ENCODE measurements at regions not wholly inside any gene's neighbourhood (a gene's known extent, or its start where the extent isn't known, plus 50 kb on each side); places are given as distances from the start of the nearest gene placed in this dataset.

DNA sequence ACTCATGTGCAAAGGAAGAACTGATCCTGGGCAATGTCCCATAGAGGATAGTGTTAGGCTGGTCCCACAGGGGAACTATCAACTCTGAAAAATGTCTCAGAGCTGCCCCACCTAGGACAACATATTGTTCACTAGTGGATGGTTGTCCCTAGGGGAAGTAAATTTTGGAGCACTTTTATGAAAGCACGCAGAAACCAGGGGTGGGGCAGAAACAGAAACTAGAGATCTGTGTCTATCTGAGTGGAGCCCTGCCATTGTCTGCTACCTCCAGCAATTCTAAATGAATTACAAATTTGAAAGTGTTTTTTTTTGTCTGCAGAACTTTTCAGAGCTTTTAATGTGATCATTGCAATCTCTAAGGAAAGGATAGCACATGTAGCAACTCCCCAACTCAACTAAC is 357.1 kb upstream of the PROK2 start:
- peaks cover 1% of the 10 kb centered on the region; the same call in 1 of the 3 replicates for H3K4me1 Mint-ChIP-seq
- no peaks in the 10 kb centered on the region for H3K79me2 ChIP-seq (replicated peaks; ENCODE audit: insufficient read depth)
- H3F3A ChIP-seq (replicated peaks; ENCODE audit: low read depth), result no peaks in the 10 kb centered on the region
- H3K27me3 Mint-ChIP-seq (ENCODE audit: insufficient read depth, low read depth, poor library complexity), result peaks cover 1% of the 10 kb centered on the region
- no peak overlapping the region for H3K4me3 Mint-ChIP-seq
- no peaks in the 10 kb centered on the region for H3K27me3 ChIP-seq (ENCODE audit: insufficient read depth)
- no peaks in the 10 kb centered on the region for H3K36me3 ChIP-seq (ENCODE audit: insufficient read depth)
- H4K20me1 ChIP-seq (replicated peaks; ENCODE audit: insufficient read depth), result no peaks in the 10 kb centered on the region
- DNase-seq (ENCODE audit: low spot score) (no peak), ATAC-seq (no peak)
- no peaks in the 10 kb centered on the region for H3K9me3 Mint-ChIP-seq
- no peak overlapping the region for H3K4me2 ChIP-seq
- 0 out of 2 replicates have a peak, but pooled peaks cover 5% of the 10 kb centered on the region for H3K9me2 ChIP-seq (ENCODE audit: insufficient read depth)
- no peak overlapping the region for H3K4me3 ChIP-seq
- H2AFZ ChIP-seq, result no peak overlapping the region
- no peak overlapping the region for H3K27ac Mint-ChIP-seq
- no peak overlapping the region for H3K27ac ChIP-seq (ENCODE audit: low read depth)
- no peaks in the 10 kb centered on the region for H3K4me1 ChIP-seq (ENCODE audit: insufficient read depth)
- H3K36me3 Mint-ChIP-seq (ENCODE audit: low read depth), result no peaks in the 10 kb centered on the region
- TF ChIP-seq, protein P1, sequence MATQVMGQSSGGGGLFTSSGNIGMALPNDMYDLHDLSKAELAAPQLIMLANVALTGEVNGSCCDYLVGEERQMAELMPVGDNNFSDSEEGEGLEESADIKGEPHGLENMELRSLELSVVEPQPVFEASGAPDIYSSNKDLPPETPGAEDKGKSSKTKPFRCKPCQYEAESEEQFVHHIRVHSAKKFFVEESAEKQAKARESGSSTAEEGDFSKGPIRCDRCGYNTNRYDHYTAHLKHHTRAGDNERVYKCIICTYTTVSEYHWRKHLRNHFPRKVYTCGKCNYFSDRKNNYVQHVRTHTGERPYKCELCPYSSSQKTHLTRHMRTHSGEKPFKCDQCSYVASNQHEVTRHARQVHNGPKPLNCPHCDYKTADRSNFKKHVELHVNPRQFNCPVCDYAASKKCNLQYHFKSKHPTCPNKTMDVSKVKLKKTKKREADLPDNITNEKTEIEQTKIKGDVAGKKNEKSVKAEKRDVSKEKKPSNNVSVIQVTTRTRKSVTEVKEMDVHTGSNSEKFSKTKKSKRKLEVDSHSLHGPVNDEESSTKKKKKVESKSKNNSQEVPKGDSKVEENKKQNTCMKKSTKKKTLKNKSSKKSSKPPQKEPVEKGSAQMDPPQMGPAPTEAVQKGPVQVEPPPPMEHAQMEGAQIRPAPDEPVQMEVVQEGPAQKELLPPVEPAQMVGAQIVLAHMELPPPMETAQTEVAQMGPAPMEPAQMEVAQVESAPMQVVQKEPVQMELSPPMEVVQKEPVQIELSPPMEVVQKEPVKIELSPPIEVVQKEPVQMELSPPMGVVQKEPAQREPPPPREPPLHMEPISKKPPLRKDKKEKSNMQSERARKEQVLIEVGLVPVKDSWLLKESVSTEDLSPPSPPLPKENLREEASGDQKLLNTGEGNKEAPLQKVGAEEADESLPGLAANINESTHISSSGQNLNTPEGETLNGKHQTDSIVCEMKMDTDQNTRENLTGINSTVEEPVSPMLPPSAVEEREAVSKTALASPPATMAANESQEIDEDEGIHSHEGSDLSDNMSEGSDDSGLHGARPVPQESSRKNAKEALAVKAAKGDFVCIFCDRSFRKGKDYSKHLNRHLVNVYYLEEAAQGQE (IDR thresholded peaks at IDR 0.05; ENCODE audit: unreplicated experiment), result no peak
- TF ChIP-seq JUNB (IDR thresholded peaks at IDR 0.05; ENCODE audit: unreplicated experiment), result no peak
- TF ChIP-seq EZH2 (IDR thresholded peaks at IDR 0.05; ENCODE audit: low read depth, unreplicated experiment), result no peak
- TF ChIP-seq, protein P2, sequence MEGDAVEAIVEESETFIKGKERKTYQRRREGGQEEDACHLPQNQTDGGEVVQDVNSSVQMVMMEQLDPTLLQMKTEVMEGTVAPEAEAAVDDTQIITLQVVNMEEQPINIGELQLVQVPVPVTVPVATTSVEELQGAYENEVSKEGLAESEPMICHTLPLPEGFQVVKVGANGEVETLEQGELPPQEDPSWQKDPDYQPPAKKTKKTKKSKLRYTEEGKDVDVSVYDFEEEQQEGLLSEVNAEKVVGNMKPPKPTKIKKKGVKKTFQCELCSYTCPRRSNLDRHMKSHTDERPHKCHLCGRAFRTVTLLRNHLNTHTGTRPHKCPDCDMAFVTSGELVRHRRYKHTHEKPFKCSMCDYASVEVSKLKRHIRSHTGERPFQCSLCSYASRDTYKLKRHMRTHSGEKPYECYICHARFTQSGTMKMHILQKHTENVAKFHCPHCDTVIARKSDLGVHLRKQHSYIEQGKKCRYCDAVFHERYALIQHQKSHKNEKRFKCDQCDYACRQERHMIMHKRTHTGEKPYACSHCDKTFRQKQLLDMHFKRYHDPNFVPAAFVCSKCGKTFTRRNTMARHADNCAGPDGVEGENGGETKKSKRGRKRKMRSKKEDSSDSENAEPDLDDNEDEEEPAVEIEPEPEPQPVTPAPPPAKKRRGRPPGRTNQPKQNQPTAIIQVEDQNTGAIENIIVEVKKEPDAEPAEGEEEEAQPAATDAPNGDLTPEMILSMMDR (conservative IDR thresholded peaks at IDR 0.05; ENCODE audit: low read depth in 2 of 2), result no peak
- TF ChIP-seq ZNF114 (CRISPR knock-in tag; IDR thresholded peaks at IDR 0.05), result no peak
- TF ChIP-seq NANOG (IDR thresholded peaks at IDR 0.05; ENCODE audit: borderline replicate concordance), result no peak
- TF ChIP-seq, protein P3, sequence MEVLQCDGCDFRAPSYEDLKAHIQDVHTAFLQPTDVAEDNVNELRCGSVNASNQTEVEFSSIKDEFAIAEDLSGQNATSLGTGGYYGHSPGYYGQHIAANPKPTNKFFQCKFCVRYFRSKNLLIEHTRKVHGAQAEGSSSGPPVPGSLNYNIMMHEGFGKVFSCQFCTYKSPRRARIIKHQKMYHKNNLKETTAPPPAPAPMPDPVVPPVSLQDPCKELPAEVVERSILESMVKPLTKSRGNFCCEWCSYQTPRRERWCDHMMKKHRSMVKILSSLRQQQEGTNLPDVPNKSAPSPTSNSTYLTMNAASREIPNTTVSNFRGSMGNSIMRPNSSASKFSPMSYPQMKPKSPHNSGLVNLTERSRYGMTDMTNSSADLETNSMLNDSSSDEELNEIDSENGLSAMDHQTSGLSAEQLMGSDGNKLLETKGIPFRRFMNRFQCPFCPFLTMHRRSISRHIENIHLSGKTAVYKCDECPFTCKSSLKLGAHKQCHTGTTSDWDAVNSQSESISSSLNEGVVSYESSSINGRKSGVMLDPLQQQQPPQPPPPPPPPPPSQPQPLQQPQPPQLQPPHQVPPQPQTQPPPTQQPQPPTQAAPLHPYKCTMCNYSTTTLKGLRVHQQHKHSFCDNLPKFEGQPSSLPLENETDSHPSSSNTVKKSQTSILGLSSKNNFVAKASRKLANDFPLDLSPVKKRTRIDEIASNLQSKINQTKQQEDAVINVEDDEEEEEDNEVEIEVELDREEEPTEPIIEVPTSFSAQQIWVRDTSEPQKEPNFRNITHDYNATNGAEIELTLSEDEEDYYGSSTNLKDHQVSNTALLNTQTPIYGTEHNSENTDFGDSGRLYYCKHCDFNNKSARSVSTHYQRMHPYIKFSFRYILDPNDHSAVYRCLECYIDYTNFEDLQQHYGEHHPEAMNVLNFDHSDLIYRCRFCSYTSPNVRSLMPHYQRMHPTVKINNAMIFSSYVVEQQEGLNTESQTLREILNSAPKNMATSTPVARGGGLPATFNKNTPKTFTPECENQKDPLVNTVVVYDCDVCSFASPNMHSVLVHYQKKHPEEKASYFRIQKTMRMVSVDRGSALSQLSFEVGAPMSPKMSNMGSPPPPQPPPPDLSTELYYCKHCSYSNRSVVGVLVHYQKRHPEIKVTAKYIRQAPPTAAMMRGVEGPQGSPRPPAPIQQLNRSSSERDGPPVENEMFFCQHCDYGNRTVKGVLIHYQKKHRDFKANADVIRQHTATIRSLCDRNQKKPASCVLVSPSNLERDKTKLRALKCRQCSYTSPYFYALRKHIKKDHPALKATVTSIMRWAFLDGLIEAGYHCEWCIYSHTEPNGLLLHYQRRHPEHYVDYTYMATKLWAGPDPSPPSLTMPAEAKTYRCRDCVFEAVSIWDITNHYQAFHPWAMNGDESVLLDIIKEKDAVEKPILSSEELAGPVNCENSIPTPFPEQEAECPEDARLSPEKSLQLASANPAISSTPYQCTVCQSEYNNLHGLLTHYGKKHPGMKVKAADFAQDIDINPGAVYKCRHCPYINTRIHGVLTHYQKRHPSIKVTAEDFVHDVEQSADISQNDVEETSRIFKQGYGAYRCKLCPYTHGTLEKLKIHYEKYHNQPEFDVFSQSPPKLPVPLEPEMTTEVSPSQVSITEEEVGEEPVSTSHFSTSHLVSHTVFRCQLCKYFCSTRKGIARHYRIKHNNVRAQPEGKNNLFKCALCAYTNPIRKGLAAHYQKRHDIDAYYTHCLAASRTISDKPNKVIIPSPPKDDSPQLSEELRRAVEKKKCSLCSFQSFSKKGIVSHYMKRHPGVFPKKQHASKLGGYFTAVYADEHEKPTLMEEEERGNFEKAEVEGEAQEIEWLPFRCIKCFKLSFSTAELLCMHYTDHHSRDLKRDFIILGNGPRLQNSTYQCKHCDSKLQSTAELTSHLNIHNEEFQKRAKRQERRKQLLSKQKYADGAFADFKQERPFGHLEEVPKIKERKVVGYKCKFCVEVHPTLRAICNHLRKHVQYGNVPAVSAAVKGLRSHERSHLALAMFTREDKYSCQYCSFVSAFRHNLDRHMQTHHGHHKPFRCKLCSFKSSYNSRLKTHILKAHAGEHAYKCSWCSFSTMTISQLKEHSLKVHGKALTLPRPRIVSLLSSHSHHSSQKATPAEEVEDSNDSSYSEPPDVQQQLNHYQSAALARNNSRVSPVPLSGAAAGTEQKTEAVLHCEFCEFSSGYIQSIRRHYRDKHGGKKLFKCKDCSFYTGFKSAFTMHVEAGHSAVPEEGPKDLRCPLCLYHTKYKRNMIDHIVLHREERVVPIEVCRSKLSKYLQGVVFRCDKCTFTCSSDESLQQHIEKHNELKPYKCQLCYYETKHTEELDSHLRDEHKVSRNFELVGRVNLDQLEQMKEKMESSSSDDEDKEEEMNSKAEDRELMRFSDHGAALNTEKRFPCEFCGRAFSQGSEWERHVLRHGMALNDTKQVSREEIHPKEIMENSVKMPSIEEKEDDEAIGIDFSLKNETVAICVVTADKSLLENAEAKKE (CRISPR knock-in tag; IDR thresholded peaks at IDR 0.05), result no peak
- TF ChIP-seq POLR2AphosphoS5 (IDR thresholded peaks at IDR 0.05; ENCODE audit: low read depth), result no peak
- TF ChIP-seq ZNF331 (CRISPR knock-in tag; IDR thresholded peaks at IDR 0.05; ENCODE audit: low read depth), result no peak
- TF ChIP-seq, protein P4, sequence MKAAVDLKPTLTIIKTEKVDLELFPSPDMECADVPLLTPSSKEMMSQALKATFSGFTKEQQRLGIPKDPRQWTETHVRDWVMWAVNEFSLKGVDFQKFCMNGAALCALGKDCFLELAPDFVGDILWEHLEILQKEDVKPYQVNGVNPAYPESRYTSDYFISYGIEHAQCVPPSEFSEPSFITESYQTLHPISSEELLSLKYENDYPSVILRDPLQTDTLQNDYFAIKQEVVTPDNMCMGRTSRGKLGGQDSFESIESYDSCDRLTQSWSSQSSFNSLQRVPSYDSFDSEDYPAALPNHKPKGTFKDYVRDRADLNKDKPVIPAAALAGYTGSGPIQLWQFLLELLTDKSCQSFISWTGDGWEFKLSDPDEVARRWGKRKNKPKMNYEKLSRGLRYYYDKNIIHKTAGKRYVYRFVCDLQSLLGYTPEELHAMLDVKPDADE (IDR thresholded peaks at IDR 0.05), result no peak
- no peak for TF ChIP-seq STAT1 (IDR thresholded peaks at IDR 0.05; ENCODE audit: unreplicated experiment)
- TF ChIP-seq EZH2phosphoT487 (IDR thresholded peaks at IDR 0.05; ENCODE audit: unreplicated experiment), result no peak
- TF ChIP-seq CREB1 (CRISPR knock-in tag; IDR thresholded peaks at IDR 0.05; ENCODE audit: low read depth), result no peak
